B cell (primary cell): ENCODE measurements at regions not wholly inside any gene's neighbourhood (a gene's known extent, or its start where the extent isn't known, plus 50 kb on each side); places are given as distances from the start of the nearest gene placed in this dataset.

Experiments
- ATAC-seq: fragments of 200-7000 bp; cut with Tn5 transposase; one replicate; pipeline ENCODE4 v1.10.0; 2021; ENCODE audit warnings: low read depth, mild to moderate bottlenecking, moderate number of reproducible peaks, moderate library complexity
- CTCF ChIA-PET: fragments of 350-600 bp; sonication (Branson Sonifier 250); formaldehyde crosslinking; loops from one replicate; lab custom pipeline; 2021; ENCODE audit warnings: antibody characterized with exemption, inconsistent platforms; lab: Charles Lee
- POLR2A ChIA-PET: fragments of 350-600 bp; sonication (Branson Sonifier 250); formaldehyde crosslinking; loops from one replicate; lab custom pipeline; 2021; ENCODE audit warnings: antibody characterized with exemption; lab: Charles Lee
- DNase-seq: peaks from one replicate; pipeline ENCODE4 v3.0.0; 2013
- H2AFZ ChIP-seq: 2 replicates; pipeline ENCODE4 v1.6.1; 2012; ENCODE audit warnings: mild to moderate bottlenecking, low read depth, low read length; ENCODE audit not compliant: insufficient read depth, poor library complexity, severe bottlenecking
- H3K27ac ChIP-seq, 2 donors: 1 replicate in 1 of 2; 2 replicates in 1 of 2; pipeline ENCODE4 v1.5.1; 2012 to 2013; ENCODE audit warnings: low read length in 2 of 2, mild to moderate bottlenecking in 2 of 2, moderate library complexity in 1 of 2
- H3K27me3 ChIP-seq, 4 experiments: fragments of 200-600 bp in 1 of 4; sonication (generic) in 1 of 4; replicated peaks in 1 of 4; 1 replicate in 2 of 4; 2 replicates in 2 of 4; pipeline versions ENCODE4 v1.6.1 to v1.7.0; 2013 to 2016; ENCODE audit warnings: low read length in 3 of 4, mild to moderate bottlenecking in 2 of 4, mixed read lengths in 1 of 4, moderate library complexity in 1 of 4; ENCODE audit not compliant: insufficient read depth in 4 of 4, control insufficient read depth in 3 of 4; ENCODE audit errors: control extremely low read depth in 1 of 4
- H3K36me3 ChIP-seq, 2 experiments: replicated peaks in 1 of 2; 1 replicate in 1 of 2; 2 replicates in 1 of 2; pipeline versions ENCODE4 v1.6.1 to v1.7.1; 2013; ENCODE audit warnings: low read length in 1 of 2; ENCODE audit not compliant: insufficient read depth in 2 of 2, control insufficient read depth in 1 of 2; ENCODE audit errors: control extremely low read depth in 1 of 2, extremely low read depth in 1 of 2
- H3K4me1 ChIP-seq, 2 donors: fragments of 200-600 bp in 1 of 2; sonication (generic) in 1 of 2; 1 replicate in 1 of 2; 2 replicates in 1 of 2; pipeline versions ENCODE4 v1.5.1 to v1.6.1; 2013 to 2017; ENCODE audit warnings: low read length in 2 of 2; ENCODE audit not compliant: control insufficient read depth in 2 of 2, insufficient read depth in 2 of 2
- H3K4me2 ChIP-seq: replicated peaks from 2 replicates; pipeline ENCODE3; 2012; ENCODE audit warnings: mild to moderate bottlenecking, low read depth, low read length; ENCODE audit not compliant: poor library complexity, severe bottlenecking
- H3K4me3 ChIP-seq, 5 experiments: fragments of 200-600 bp in 1 of 5; sonication (generic) in 1 of 5; 1 replicate in 3 of 5; 2 replicates in 2 of 5; pipeline versions ENCODE4 v1.5.1 to v1.7.0; 2011 to 2016; ENCODE audit warnings: low read length in 4 of 5, mild to moderate bottlenecking in 4 of 5, low read depth in 2 of 5, control low read depth in 1 of 5, moderate library complexity in 1 of 5; ENCODE audit not compliant: insufficient read depth in 1 of 5; ENCODE audit errors: control extremely low read depth in 1 of 5, extremely low read depth in 1 of 5
- H3K79me2 ChIP-seq: fragments of 200-600 bp; sonication (generic); one replicate; pipeline ENCODE4 v1.6.0; 2016; ENCODE audit warnings: low read length; ENCODE audit not compliant: control insufficient read depth, insufficient read depth
- H3K9ac ChIP-seq: fragments of 200-600 bp; sonication (generic); 2 replicates; pipeline ENCODE4 v1.6.1; 2017; ENCODE audit warnings: mild to moderate bottlenecking, low read length, moderate library complexity
- H3K9me3 ChIP-seq, 3 donors: one replicate each; pipeline versions ENCODE4 v1.6.1 to v1.7.1; 2013; ENCODE audit warnings: low read length in 2 of 3; ENCODE audit not compliant: control insufficient read depth in 2 of 3, insufficient read depth in 1 of 3; ENCODE audit errors: control extremely low read depth in 1 of 3
- H4K20me1 ChIP-seq: 2 replicates; pipeline ENCODE4 v1.6.0; 2012; ENCODE audit warnings: mild to moderate bottlenecking, low read length; ENCODE audit not compliant: insufficient read depth, control insufficient read depth, poor library complexity, severe bottlenecking
- H3K27ac Mint-ChIP-seq: one replicate; pipeline ENCODE4 v1.8.0; 2021; ENCODE audit warnings: mixed read lengths
- H3K27me3 Mint-ChIP-seq: one replicate; pipeline ENCODE4 v1.8.0; 2021; ENCODE audit warnings: mixed read lengths
- H3K4me1 Mint-ChIP-seq: one replicate; pipeline ENCODE4 v1.8.0; 2021; ENCODE audit warnings: mixed read lengths
- H3K4me3 Mint-ChIP-seq: one replicate; pipeline ENCODE4 v1.8.0; 2021; ENCODE audit warnings: mixed read lengths
- H3K9me3 Mint-ChIP-seq: one replicate; pipeline ENCODE4 v1.8.0; 2022; ENCODE audit warnings: mixed read lengths; ENCODE audit not compliant: insufficient read depth
- CTCF ChIP-seq: fragments of 200-600 bp; IDR thresholded peaks from one replicate; pipeline ENCODE4 v1.8.0; 2022; ENCODE audit warnings: antibody characterized with exemption, mild to moderate bottlenecking
- EZH2 ChIP-seq: IDR thresholded peaks from 2 replicates; pipeline ENCODE4 v1.6.1; 2012; ENCODE audit warnings: borderline replicate concordance, low read depth, mild to moderate bottlenecking, moderate library complexity, low read length; ENCODE audit not compliant: insufficient read depth, poor library complexity, severe bottlenecking
- WGBS: methylation state at CpG from one replicate; pipeline ENCODE4 v1.1.5; 2013; ENCODE audit warnings: missing lambda C conversion rate; ENCODE audit not compliant: insufficient coverage; 5-methylcytosine and 5-hydroxymethylcytosine counted together
- intact Hi-C: fragments of 100-400 bp; cut with micrococcal nuclease; formaldehyde crosslinking; loops from one replicate; pipeline ENCODE4 v1.10.0; 2022

GRCh38 chr11:110028921-110029320 is 64.3 kb upstream of the ZC3H12C start:
- no peak for ATAC-seq
- ChIA-PET POLR2A (no interaction called here), CTCF (interaction anchor here (0.6 kb wide), 1 partner anchor 172 kb away, joined by 3 read pairs; no protein-coding TSS in a partner anchor)
- Histone ChIP-seq H3K4me2 (no peak overlapping the region), H3K36me3 (no peaks in the 10 kb centered on the region), H3K9me3 (peaks cover 15 to 39% (median 18%) of the 10 kb centered on the region in 3 donors), H3K27ac (no peak overlapping the region), H3K27me3 (peaks cover 0 to 63% (median 46%) of the 10 kb centered on the region in 4 experiments), H3K9ac (no peak overlapping the region), H3K4me1 (peaks cover 21 to 22% of the 10 kb centered on the region in 2 donors), H2AFZ (no peak overlapping the region), H3K4me3 (peak overlapping the region in 1 of 5 experiments; percentile 1), H4K20me1 (no peaks in the 10 kb centered on the region), H3K79me2 (no peaks in the 10 kb centered on the region)
- Mint-ChIP-seq H3K4me3 (no peak overlapping the region), H3K27ac (no peak overlapping the region), H3K27me3 (peaks cover 49% of the 10 kb centered on the region), H3K9me3 (peaks cover 5% of the 10 kb centered on the region), H3K4me1 (peaks cover 21% of the 10 kb centered on the region)
- no CpG with 5 or more reads among the region's 2 CpGs for WGBS
- TF ChIP-seq EZH2 (no peak), CTCF (no peak)
- DNase-seq: no peak
- intact Hi-C loops: no loop called here

- POLR2A ChIA-PET: no interaction called here
These were observed 63.5 kb upstream of the ZC3H12C start for GRCh38 chr11:110029714-110030113.

More at GRCh38 chr11:110029714-110030113, 63.5 kb upstream of the ZC3H12C start:
- WGBS: 94% methylated on average over 3 of the region's 6 CpGs
- intact Hi-C loops: no loop called here
- Mint-ChIP-seq H3K9me3 (peaks cover 5% of the 10 kb centered on the region), H3K27me3 (peaks cover 49% of the 10 kb centered on the region), H3K27ac (no peak overlapping the region), H3K4me1 (peaks cover 21% of the 10 kb centered on the region), H3K4me3 (no peak overlapping the region)
- Histone ChIP-seq H3K9ac (no peak overlapping the region), H3K4me1 (peaks cover 21 to 22% of the 10 kb centered on the region in 2 donors), H4K20me1 (no peaks in the 10 kb centered on the region), H2AFZ (no peak overlapping the region), H3K4me3 (no peak overlapping the region), H3K9me3 (peaks cover 13 to 39% (median 17%) of the 10 kb centered on the region in 3 donors), H3K79me2 (no peaks in the 10 kb centered on the region), H3K27me3 (peaks cover 0 to 69% (median 46%) of the 10 kb centered on the region in 4 experiments), H3K4me2 (no peak overlapping the region), H3K27ac (no peak overlapping the region), H3K36me3 (no peaks in the 10 kb centered on the region)
- ATAC-seq: no peak
- no peak for DNase-seq
- no peak for TF ChIP-seq EZH2
- TF ChIP-seq CTCF: no peak
- CTCF ChIA-PET: no interaction called here
